Cardiac muscle cell (in vitro differentiated cells and primary cell): ENCODE measurements at regions not wholly inside any gene's neighbourhood (a gene's known extent, or its start where the extent isn't known, plus 50 kb on each side); places are given as distances from the start of the nearest gene placed in this dataset.

Experiments
- DNase-seq, 2 donors: peaks; one replicate each; pipeline versions ENCODE4 v3.0.0 to v3.0.0-alpha.2; 2010 to 2017; ENCODE audit warnings: low read depth in 1 of 2, low spot score in 1 of 2
- H3K27ac ChIP-seq: fragments of 200-600 bp; sonication (generic); 2 replicates; pipeline ENCODE4 v1.5.1; 2016
- H3K27me3 ChIP-seq: fragments of 200-600 bp; sonication (generic); 2 replicates; pipeline ENCODE4 v1.6.0; 2016; ENCODE audit warnings: control low read depth
- H3K36me3 ChIP-seq: fragments of 200-600 bp; sonication (generic); 2 replicates; pipeline ENCODE4 v1.5.1; 2016; ENCODE audit warnings: control low read depth
- H3K4me1 ChIP-seq: fragments of 200-600 bp; sonication (generic); 2 replicates; pipeline ENCODE4 v1.8.1; 2017; ENCODE audit warnings: low read depth, mild to moderate bottlenecking, mixed run types
- H3K4me3 ChIP-seq: fragments of 200-600 bp; sonication (generic); 2 replicates; pipeline ENCODE4 v1.5.1; 2016; ENCODE audit warnings: mild to moderate bottlenecking
- H3K9me3 ChIP-seq: fragments of 200-600 bp; sonication (generic); 2 replicates; pipeline ENCODE4 v1.5.1; 2017; ENCODE audit warnings: low read depth, mild to moderate bottlenecking, control low read depth
- CTCF ChIP-seq: IDR thresholded peaks from 2 replicates; pipeline ENCODE4 v1.5.1; 2012; ENCODE audit warnings: low read depth, mild to moderate bottlenecking, low read length

- DNase-seq = peak in 1 of 2 donors; percentile 24
- TF ChIP-seq CTCF = no peak
- Histone ChIP-seq H3K27me3 (no peaks in the 10 kb centered on the region), H3K27ac (no peak overlapping the region), H3K4me3 (no peak overlapping the region), H3K9me3 (no peaks in the 10 kb centered on the region), H3K4me1 (peaks cover 19% of the 10 kb centered on the region), H3K36me3 (no peaks in the 10 kb centered on the region)
Measured at GRCh38 chr2:54377901-54378493, 78.1 kb upstream of the SPTBN1 start.

GRCh38 chr2:54380670-54381069 is 75.5 kb upstream of the SPTBN1 start:
- Histone ChIP-seq H3K4me1 (peaks cover 16% of the 10 kb centered on the region), H3K27me3 (no peaks in the 10 kb centered on the region), H3K9me3 (no peaks in the 10 kb centered on the region), H3K4me3 (no peak overlapping the region), H3K27ac (no peak overlapping the region), H3K36me3 (no peaks in the 10 kb centered on the region)
- DNase-seq = no peak
- no peak for TF ChIP-seq CTCF

GRCh38 chr2:54381293-54381692 is 74.8 kb upstream of the SPTBN1 start:
- no peaks in the 10 kb centered on the region for H3K36me3 ChIP-seq
- no peak for TF ChIP-seq CTCF

GRCh38 chr2:54382601-54383000 is 73.5 kb upstream of the SPTBN1 start:
- no peak for DNase-seq
- Histone ChIP-seq H3K27me3 (no peaks in the 10 kb centered on the region), H3K27ac (no peak overlapping the region), H3K9me3 (no peaks in the 10 kb centered on the region), H3K36me3 (no peaks in the 10 kb centered on the region), H3K4me1 (peaks cover 13% of the 10 kb centered on the region), H3K4me3 (no peak overlapping the region)
- TF ChIP-seq CTCF = no peak

More at GRCh38 chr2:54381293-54381692, 74.8 kb upstream of the SPTBN1 start:
- peaks cover 16% of the 10 kb centered on the region for H3K4me1 ChIP-seq
- H3K4me3 ChIP-seq = no peak overlapping the region
- DNase-seq = no peak
- no peaks in the 10 kb centered on the region for H3K9me3 ChIP-seq
- no peaks in the 10 kb centered on the region for H3K27me3 ChIP-seq
- no peak overlapping the region for H3K27ac ChIP-seq

- Histone ChIP-seq H3K27ac (no peak overlapping the region), H3K4me3 (no peak overlapping the region), H3K9me3 (no peaks in the 10 kb centered on the region), H3K27me3 (no peaks in the 10 kb centered on the region), H3K4me1 (no peaks in the 10 kb centered on the region), H3K36me3 (no peaks in the 10 kb centered on the region)
- DNase-seq = no peak
- no peak for TF ChIP-seq CTCF
Measured at GRCh38 chr2:54384301-54385203, 71.6 kb upstream of the SPTBN1 start.
